ENCODE measurements at regions not wholly inside any gene's neighbourhood (a gene's known extent, or its start where the extent isn't known, plus 50 kb on each side); places are given as distances from the start of the nearest gene placed in this dataset.

- intact Hi-C loops (cut with DNase I, micrococcal nuclease), result no loop called here
- Histone ChIP-seq H3K9me3 (no peaks in the 10 kb centered on the region), H3K4me3 (no peak overlapping the region), H3K36me3 (ENCODE audit: low read depth) (no peaks in the 10 kb centered on the region), H3K4me1 (ENCODE audit: low read depth) (no peaks in the 10 kb centered on the region)
- TF ChIP-seq, protein P1, sequence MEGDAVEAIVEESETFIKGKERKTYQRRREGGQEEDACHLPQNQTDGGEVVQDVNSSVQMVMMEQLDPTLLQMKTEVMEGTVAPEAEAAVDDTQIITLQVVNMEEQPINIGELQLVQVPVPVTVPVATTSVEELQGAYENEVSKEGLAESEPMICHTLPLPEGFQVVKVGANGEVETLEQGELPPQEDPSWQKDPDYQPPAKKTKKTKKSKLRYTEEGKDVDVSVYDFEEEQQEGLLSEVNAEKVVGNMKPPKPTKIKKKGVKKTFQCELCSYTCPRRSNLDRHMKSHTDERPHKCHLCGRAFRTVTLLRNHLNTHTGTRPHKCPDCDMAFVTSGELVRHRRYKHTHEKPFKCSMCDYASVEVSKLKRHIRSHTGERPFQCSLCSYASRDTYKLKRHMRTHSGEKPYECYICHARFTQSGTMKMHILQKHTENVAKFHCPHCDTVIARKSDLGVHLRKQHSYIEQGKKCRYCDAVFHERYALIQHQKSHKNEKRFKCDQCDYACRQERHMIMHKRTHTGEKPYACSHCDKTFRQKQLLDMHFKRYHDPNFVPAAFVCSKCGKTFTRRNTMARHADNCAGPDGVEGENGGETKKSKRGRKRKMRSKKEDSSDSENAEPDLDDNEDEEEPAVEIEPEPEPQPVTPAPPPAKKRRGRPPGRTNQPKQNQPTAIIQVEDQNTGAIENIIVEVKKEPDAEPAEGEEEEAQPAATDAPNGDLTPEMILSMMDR (IDR thresholded peaks at IDR 0.05), result no peak
- DNase-seq, result no peak
- no peak for ATAC-seq
These were observed 265.1 kb downstream of the GLI2 start for GRCh38 chr2:121000804-121001203.

- no peak for ATAC-seq
- H3K36me3 ChIP-seq (ENCODE audit: low read depth), result no peaks in the 10 kb centered on the region
- TF ChIP-seq, protein P1 (IDR thresholded peaks at IDR 0.05), result no peak
- no peaks in the 10 kb centered on the region for H3K9me3 ChIP-seq
- intact Hi-C loops (cut with DNase I, micrococcal nuclease), result no loop called here
- no peak overlapping the region for H3K4me3 ChIP-seq
- DNase-seq, result no peak
- H3K4me1 ChIP-seq (ENCODE audit: low read depth), result no peaks in the 10 kb centered on the region
These were observed 266.0 kb downstream of the GLI2 start for GRCh38 chr2:121001641-121002040.

- TF ChIP-seq, protein P1 (IDR thresholded peaks at IDR 0.05), result no peak
- Histone ChIP-seq H3K9me3 (no peaks in the 10 kb centered on the region), H3K4me1 (ENCODE audit: low read depth) (no peaks in the 10 kb centered on the region), H3K4me3 (no peak overlapping the region), H3K36me3 (ENCODE audit: low read depth) (no peaks in the 10 kb centered on the region)
- intact Hi-C loops (cut with DNase I, micrococcal nuclease), result no loop called here
- DNase-seq (no peak), ATAC-seq (no peak)
These were observed 266.9 kb downstream of the GLI2 start for GRCh38 chr2:121002597-121002996.

DNA sequence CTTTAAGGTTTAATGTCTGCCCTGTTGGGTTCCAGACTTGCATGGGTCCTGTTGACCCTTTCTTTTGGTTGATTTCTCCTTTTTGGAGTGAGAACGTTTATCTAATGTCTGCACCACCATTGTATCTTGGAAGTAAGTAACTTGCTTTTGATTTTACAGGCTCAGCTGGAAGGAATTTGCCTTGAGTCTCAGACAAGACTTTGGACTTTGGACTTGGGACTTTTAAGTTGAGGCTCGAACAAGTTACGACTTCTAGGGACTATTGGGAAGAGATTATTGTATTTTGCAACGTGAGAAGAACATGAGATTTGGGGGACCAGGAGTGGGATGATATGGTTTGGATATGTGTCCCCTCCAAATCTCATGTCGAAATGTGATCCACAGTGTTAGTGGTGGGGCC lies 267.7 kb downstream of the GLI2 start:
- intact Hi-C loops (cut with DNase I, micrococcal nuclease), result no loop called here
- H3K36me3 ChIP-seq (ENCODE audit: low read depth), result no peaks in the 10 kb centered on the region
- TF ChIP-seq, protein P1 (IDR thresholded peaks at IDR 0.05), result no peak
- no peaks in the 10 kb centered on the region for H3K4me1 ChIP-seq (ENCODE audit: low read depth)
- no peaks in the 10 kb centered on the region for H3K9me3 ChIP-seq
- no peak for DNase-seq
- no peak overlapping the region for H3K4me3 ChIP-seq
- no peak for ATAC-seq

DNA sequence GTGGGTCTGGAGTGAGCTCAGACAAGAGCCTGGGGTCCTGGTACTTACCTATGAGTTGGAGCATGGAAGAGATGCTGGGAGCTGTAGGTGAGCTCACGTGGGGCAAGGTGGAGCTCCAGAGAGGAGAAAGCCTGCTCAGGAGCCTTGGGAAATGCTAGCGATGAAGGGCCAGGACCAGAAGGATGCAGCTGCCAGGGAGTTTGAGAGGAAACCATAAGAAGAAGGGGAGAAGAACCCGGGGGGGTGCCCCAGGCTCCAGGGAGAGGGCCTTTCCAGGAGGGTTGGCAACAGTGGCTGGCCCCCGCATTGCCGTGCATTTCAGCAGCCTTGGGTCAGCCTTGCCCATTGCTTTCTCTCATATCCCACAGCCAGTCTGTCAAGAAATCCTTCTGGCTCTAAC lies 268.7 kb downstream of the GLI2 start:
- no peaks in the 10 kb centered on the region for H3K9me3 ChIP-seq
- TF ChIP-seq, protein P1 (IDR thresholded peaks at IDR 0.05), result no peak
- no peak for DNase-seq
- H3K4me3 ChIP-seq, result no peak overlapping the region
- no peaks in the 10 kb centered on the region for H3K4me1 ChIP-seq (ENCODE audit: low read depth)
- no peak for ATAC-seq
- intact Hi-C loops (cut with DNase I, micrococcal nuclease), result no loop called here
- H3K36me3 ChIP-seq (ENCODE audit: low read depth), result no peaks in the 10 kb centered on the region

- Histone ChIP-seq H3K36me3 (ENCODE audit: low read depth) (no peaks in the 10 kb centered on the region), H3K4me3 (no peak overlapping the region), H3K9me3 (no peaks in the 10 kb centered on the region), H3K4me1 (ENCODE audit: low read depth) (no peaks in the 10 kb centered on the region)
- TF ChIP-seq, protein P1 (IDR thresholded peaks at IDR 0.05), result no peak
- no peak for ATAC-seq
- intact Hi-C loops (cut with DNase I, micrococcal nuclease), result no loop called here
- no peak for DNase-seq
These were observed 269.3 kb downstream of the GLI2 start for GRCh38 chr2:121004950-121005349.
